HepG2 (cell line): ENCODE measurements at regions not wholly inside any gene's neighbourhood (a gene's known extent, or its start where the extent isn't known, plus 50 kb on each side); places are given as distances from the start of the nearest gene placed in this dataset.

Experiments
- ATAC-seq: fragments of 200-7000 bp; cut with Tn5 transposase; 3 replicates; pipeline ENCODE4 v1.9.1; 2020; ENCODE audit warnings: mild to moderate bottlenecking, moderate library complexity
- BruUV-seq: library from RNA; stranded (reverse); fragments of 400-500 nt; replicated peaks from 2 replicates; lab custom pipeline; 2021; lab: Mats Ljungman, UMichigan
- CTCF ChIA-PET: fragments of 300-600 bp; formaldehyde crosslinking; extraction: SDS; loops from one replicate; lab custom pipeline; 2021; ENCODE audit warnings: low total read pairs, inconsistent platforms, low intra/inter-chr PET ratio; lab: Yijun Ruan, JAX
- POLR2A ChIA-PET: fragments of 350-600 bp; sonication (Branson Sonifier 250); formaldehyde crosslinking; loops from one replicate; lab custom pipeline; 2020; ENCODE audit warnings: antibody characterized with exemption, inconsistent platforms; lab: Yijun Ruan, JAX
- DNase-seq: peaks from one replicate; pipeline ENCODE4 v3.0.0-alpha.2; 2015; ENCODE audit warnings: low spot score
- FAIRE-seq: peaks from 3 replicates; lab custom pipeline; 2011; peaks lifted over from hg19 to GRCh38; lab: Jason Lieb, UNC
- H2AFZ ChIP-seq: one replicate; pipeline ENCODE4 v1.6.1; 2011; ENCODE audit warnings: low read length, inconsistent platforms
- H3K27ac ChIP-seq: fragments of 300-600 bp; 3 replicates; pipeline ENCODE4 v1.8.0; 2011; ENCODE audit warnings: mixed run types, mild to moderate bottlenecking, mixed read lengths, low read length, inconsistent platforms; ENCODE audit not compliant: insufficient read depth; ENCODE audit errors: extremely low read length
- H3K27me3 ChIP-seq, 2 experiments: fragments of 200-600 bp in 1 of 2; 2 replicates in 1 of 2; 3 replicates in 1 of 2; pipeline versions ENCODE4 v1.6.0 to v1.8.0; 2011; ENCODE audit warnings: low read length in 2 of 2, mild to moderate bottlenecking in 2 of 2, moderate library complexity in 2 of 2, inconsistent platforms in 1 of 2; ENCODE audit not compliant: insufficient read depth in 2 of 2, control insufficient read depth in 1 of 2
- H3K36me3 ChIP-seq, 2 experiments: fragments of 200-600 bp in 1 of 2; replicated peaks in 1 of 2; 2 replicates in 1 of 2; 3 replicates in 1 of 2; pipeline versions ENCODE4 v1.5.1 to v1.8.0; 2011; ENCODE audit warnings: low read length in 2 of 2, inconsistent platforms in 1 of 2; ENCODE audit not compliant: insufficient read depth in 2 of 2, control insufficient read depth in 1 of 2
- H3K4me1 ChIP-seq: 2 replicates; pipeline ENCODE4 v1.5.1; 2012; ENCODE audit warnings: low read length, inconsistent platforms; ENCODE audit not compliant: insufficient read depth
- H3K4me2 ChIP-seq: 2 replicates; pipeline ENCODE4 v1.6.0; 2011; ENCODE audit warnings: low read depth, low read length, inconsistent platforms
- H3K4me3 ChIP-seq, 3 experiments: fragments of 200-600 bp in 1 of 3; sonication (generic), shearing (Covaris generic) in 1 of 3; replicated peaks in 1 of 3; 2 replicates each; pipeline ENCODE4 v1.5.1; 2011 to 2016; ENCODE audit warnings: low read length in 3 of 3, inconsistent platforms in 2 of 3, low read depth in 2 of 3, mild to moderate bottlenecking in 2 of 3, control low read depth in 1 of 3, mixed read lengths in 1 of 3; ENCODE audit not compliant: insufficient read depth in 1 of 3
- H3K79me2 ChIP-seq: one replicate; pipeline ENCODE4 v1.6.1; 2011; ENCODE audit warnings: low read length, inconsistent platforms; ENCODE audit not compliant: insufficient read depth
- H3K9ac ChIP-seq: 2 replicates; pipeline ENCODE4 v1.6.0; 2011; ENCODE audit warnings: mild to moderate bottlenecking, low read depth, low read length, inconsistent platforms; ENCODE audit not compliant: insufficient read depth
- H3K9me3 ChIP-seq: 2 replicates; pipeline ENCODE4 v1.5.1; 2012; ENCODE audit warnings: mild to moderate bottlenecking, low read length
- H4K20me1 ChIP-seq: 2 replicates; pipeline ENCODE4 v1.6.0; 2011; ENCODE audit warnings: inconsistent platforms, mild to moderate bottlenecking, low read length, moderate library complexity; ENCODE audit not compliant: insufficient read depth
- ADNP ChIP-seq: sonication (generic); formaldehyde crosslinking; IDR thresholded peaks from 2 replicates; pipeline ENCODE4 v1.4.0; 2020; ENCODE audit warnings: missing genetic modification reagents
- CREM ChIP-seq, 2 experiments: sonication (generic) in 1 of 2; formaldehyde crosslinking in 1 of 2; IDR thresholded peaks; 2 replicates each; pipeline versions ENCODE4 v1.4.0 to v1.6.1; 2016 to 2020; ENCODE audit warnings: antibody characterized with exemption in 1 of 2, mild to moderate bottlenecking in 1 of 2, missing genetic modification reagents in 1 of 2
- KAT2B ChIP-seq: fragments of 150-350 bp; IDR thresholded peaks from 2 replicates; pipeline ENCODE4 v1.6.1; 2014; ENCODE audit warnings: low read depth, low read length, borderline replicate concordance
- KDM1A ChIP-seq: IDR thresholded peaks from 2 replicates; pipeline ENCODE4 v1.6.1; 2016; ENCODE audit warnings: missing compliant biosample characterization
- SNAPC2 ChIP-seq: sonication (generic); formaldehyde crosslinking; IDR thresholded peaks from 2 replicates; pipeline ENCODE4 v1.8.1; 2022; ENCODE audit warnings: mild to moderate bottlenecking, missing genetic modification reagents
- TRIM24 ChIP-seq: sonication (generic); formaldehyde crosslinking; IDR thresholded peaks from 2 replicates; pipeline ENCODE4 v1.8.0; 2022; ENCODE audit warnings: mild to moderate bottlenecking, missing genetic modification reagents
- ZNF510 ChIP-seq: sonication (generic); formaldehyde crosslinking; IDR thresholded peaks from 2 replicates; pipeline ENCODE4 v1.4.0; 2020; ENCODE audit warnings: low read depth, mild to moderate bottlenecking, missing genetic modification reagents
- WGBS: methylation state at CpG from one replicate; pipeline ENCODE4 v1.1.6; 2017; ENCODE audit warnings: low lambda C conversion rate; 5-methylcytosine and 5-hydroxymethylcytosine counted together
- in situ Hi-C: cut with HindIII; loops from 2 replicates; pipeline ENCODE4 v1.10.0; 2017; ENCODE audit warnings: low pct_unique_long_range_greater_than_20kb; ENCODE audit not compliant: extremely low pct_ligation_motif_present
- intact Hi-C: fragments of 100-400 bp; cut with micrococcal nuclease; formaldehyde crosslinking; loops from one replicate; pipeline ENCODE4 v1.10.0; 2022; ENCODE audit not compliant: unreplicated experiment
- TF ChIP-seq, protein P1 (sequence below): sonication (generic); formaldehyde crosslinking; IDR thresholded peaks from 2 replicates; pipeline ENCODE4 v1.4.0; 2020; ENCODE audit warnings: missing genetic modification reagents, mild to moderate bottlenecking, borderline replicate concordance
- TF ChIP-seq, protein P2 (sequence below): sonication (generic); formaldehyde crosslinking; IDR thresholded peaks from 2 replicates; pipeline ENCODE4 v1.8.1; 2022; ENCODE audit warnings: mild to moderate bottlenecking, missing genetic modification reagents

- H3K27me3 ChIP-seq = no peaks in the 10 kb centered on the region
- ATAC-seq (no peak), DNase-seq (no peak)
- intact Hi-C loops = no loop called here
- no peaks in the 10 kb centered on the region for H3K4me1 ChIP-seq
- ChIA-PET CTCF (no interaction called here), POLR2A (no interaction called here)
- peaks cover 98% of the 10 kb centered on the region for H3K9me3 ChIP-seq
- no TSS peak for BruUV-seq
- no peaks in the 10 kb centered on the region for H4K20me1 ChIP-seq
- no peak overlapping the region for H3K4me2 ChIP-seq
- TF ChIP-seq, protein P1, sequence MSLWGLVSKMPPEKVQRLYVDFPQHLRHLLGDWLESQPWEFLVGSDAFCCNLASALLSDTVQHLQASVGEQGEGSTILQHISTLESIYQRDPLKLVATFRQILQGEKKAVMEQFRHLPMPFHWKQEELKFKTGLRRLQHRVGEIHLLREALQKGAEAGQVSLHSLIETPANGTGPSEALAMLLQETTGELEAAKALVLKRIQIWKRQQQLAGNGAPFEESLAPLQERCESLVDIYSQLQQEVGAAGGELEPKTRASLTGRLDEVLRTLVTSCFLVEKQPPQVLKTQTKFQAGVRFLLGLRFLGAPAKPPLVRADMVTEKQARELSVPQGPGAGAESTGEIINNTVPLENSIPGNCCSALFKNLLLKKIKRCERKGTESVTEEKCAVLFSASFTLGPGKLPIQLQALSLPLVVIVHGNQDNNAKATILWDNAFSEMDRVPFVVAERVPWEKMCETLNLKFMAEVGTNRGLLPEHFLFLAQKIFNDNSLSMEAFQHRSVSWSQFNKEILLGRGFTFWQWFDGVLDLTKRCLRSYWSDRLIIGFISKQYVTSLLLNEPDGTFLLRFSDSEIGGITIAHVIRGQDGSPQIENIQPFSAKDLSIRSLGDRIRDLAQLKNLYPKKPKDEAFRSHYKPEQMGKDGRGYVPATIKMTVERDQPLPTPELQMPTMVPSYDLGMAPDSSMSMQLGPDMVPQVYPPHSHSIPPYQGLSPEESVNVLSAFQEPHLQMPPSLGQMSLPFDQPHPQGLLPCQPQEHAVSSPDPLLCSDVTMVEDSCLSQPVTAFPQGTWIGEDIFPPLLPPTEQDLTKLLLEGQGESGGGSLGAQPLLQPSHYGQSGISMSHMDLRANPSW (CRISPR knock-in tag) = no peak
- TF ChIP-seq SNAPC2 (CRISPR knock-in tag) (no peak), CREM (IDR thresholded peaks at IDR 0.05) (no peak), CREM (CRISPR knock-in tag; IDR thresholded peaks at IDR 0.05) (no peak), TRIM24 (CRISPR knock-in tag) (no peak), ZNF510 (CRISPR knock-in tag) (no peak), KAT2B (no peak), ADNP (CRISPR knock-in tag) (no peak), KDM1A (CRISPR knock-in tag) (no peak)
- TF ChIP-seq, protein P2, sequence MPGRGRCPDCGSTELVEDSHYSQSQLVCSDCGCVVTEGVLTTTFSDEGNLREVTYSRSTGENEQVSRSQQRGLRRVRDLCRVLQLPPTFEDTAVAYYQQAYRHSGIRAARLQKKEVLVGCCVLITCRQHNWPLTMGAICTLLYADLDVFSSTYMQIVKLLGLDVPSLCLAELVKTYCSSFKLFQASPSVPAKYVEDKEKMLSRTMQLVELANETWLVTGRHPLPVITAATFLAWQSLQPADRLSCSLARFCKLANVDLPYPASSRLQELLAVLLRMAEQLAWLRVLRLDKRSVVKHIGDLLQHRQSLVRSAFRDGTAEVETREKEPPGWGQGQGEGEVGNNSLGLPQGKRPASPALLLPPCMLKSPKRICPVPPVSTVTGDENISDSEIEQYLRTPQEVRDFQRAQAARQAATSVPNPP = no peak
- TF ChIP-seq, all 625 proteins: peak for 0
- 22% methylated on average over 6 of the region's 6 CpGs for WGBS
- no peak overlapping the region for H3K9ac ChIP-seq
- in situ Hi-C loops = no loop called here
- no peaks in the 10 kb centered on the region for H3K79me2 ChIP-seq
- FAIRE-seq = no peak
- no peaks in the 10 kb centered on the region for H3K36me3 ChIP-seq
- H2AFZ ChIP-seq = no peak overlapping the region
- H3K4me3 ChIP-seq = no peak overlapping the region
- no peak overlapping the region for H3K27ac ChIP-seq
These were observed 334.1 kb downstream of the GABRB3 start for GRCh38 chr15:26438718-26439117.
